ENCODE measurements at regions not wholly inside any gene's neighbourhood (a gene's known extent, or its start where the extent isn't known, plus 50 kb on each side); places are given as distances from the start of the nearest gene placed in this dataset.
"Not testable (repeated sequence)": the region's sequence is repeated elsewhere in the genome, so short reads cannot be mapped to it uniquely, and the experiment has no call there.

DNA sequence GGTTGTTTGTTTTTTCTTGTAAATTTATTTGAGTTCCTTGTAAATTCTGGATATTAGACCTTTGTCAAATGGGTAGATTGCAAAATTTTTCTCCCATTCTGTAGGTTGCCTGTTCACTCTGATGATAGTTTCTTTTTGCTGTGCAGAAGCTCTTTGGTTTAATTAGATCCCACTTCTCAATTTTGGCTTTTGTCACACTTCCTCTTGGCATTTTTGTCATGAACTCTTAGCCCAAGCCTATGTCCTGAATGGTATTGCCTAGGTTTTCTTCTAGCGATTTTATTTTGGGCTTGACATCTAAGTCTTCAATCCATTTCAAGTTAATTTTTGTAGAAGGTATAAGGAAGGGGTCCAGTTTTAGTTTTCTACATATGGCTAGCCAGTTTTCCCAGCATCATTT is 82.8 kb upstream of the PHACTR1 start:
- not testable (repeated sequence) for DNase-seq

DNA sequence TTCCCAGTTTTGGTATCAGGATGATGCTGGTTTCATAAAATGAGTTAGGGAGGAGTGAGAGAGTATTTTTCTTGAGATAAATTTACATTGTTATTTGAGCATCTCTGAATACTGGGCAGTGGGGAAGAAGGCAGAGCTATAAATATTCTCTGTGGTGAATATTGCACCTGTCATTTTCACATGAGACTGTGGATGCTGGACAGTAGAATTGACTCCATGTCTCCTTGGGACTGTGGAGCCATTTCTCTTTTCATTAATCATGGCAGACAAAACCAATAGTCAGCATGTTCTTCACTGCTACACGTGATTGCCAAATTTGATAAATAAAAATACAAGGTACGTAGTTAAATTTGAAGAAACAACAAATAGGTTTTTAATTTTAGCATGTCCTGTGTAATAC is 81.2 kb upstream of the PHACTR1 start:
- no peak for DNase-seq

DNA sequence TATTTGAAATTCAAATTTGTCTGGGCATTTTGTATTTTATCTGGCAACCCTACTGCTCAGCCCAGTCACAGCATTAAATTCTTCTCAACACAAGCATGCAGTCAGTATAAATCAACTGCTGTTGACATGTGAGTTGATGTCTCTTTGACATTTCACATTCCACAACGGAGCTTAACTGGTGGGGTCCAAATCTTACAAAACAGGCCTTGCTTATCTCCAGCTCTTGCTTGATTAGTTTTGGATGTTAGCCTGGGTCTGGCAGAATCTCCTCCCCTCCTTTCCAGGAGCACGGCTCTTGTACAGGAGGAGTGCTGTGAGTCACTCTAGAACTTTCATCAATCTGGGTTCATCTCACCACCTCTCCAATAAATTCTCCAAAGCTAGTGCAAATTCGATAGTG is 80.8 kb upstream of the PHACTR1 start:
- no peak for DNase-seq

DNA sequence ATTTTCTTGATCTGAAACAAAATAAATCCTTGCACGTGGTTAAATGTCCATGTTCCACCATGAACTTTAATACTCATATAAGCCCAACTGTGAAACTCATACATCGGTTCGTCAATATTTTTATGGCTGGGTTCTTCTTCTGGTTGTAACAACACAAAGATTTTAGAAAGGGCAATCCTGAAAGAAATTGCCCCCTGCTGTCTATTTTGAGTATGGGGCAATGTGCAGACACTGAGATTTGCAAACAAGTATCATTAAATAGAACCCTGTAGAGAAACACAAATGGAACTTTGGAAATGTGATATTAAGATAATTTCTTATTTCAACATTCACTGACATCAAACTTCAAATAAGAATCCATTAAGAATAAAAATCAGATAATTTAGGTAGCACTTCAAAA is 80.2 kb upstream of the PHACTR1 start:
- no peak for DNase-seq

DNA sequence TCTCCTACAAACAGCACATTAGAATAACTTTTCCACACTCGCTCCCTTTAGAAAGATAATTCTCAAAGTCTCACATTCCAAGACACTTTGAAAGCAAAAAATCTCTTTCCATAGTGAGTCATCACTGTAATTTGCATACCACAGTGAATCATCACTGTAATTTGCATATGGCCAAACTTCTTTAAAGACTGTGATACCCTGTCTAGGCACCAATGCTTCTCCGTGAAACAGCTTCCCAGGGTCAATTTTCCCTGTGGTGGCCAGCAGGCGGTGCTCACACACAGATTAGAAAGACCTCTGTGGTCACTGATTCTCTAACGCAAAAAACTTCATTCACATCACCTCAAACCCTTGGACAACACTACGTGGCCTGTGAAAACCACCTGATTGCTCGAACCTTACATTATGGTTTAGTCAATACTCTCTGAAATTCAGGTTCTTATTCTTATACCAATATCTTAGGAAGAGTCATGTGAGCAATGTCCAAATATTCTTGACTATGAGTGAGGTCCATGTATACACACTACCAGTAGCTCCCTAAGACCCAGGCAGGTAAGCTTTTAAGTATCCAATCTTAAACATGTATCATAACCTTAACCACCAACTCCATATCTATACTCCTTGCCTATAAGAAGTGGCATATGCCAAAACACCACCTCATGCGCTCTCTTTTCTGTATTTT is 78.5 kb upstream of the PHACTR1 start:
- no peak for DNase-seq

DNA sequence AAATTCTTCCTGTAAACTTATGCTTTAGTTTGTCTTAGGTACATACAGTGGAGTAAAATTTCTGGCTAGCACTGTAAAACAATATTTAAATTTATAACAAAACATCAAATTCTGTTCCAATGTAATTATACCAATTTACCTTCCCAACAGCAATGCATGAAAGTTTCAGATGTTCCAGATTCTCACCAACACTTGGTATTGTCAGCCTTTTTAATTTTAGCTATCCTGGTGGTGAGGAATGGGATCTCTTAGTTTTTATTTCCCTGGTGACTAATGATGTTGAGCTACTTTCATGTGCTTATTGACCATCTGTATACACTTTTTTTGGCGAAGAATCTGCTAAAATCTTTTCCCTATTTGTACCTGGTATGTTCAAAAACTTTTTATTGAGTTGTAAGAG is 76.1 kb upstream of the PHACTR1 start:
- DNase-seq = no peak

DNA sequence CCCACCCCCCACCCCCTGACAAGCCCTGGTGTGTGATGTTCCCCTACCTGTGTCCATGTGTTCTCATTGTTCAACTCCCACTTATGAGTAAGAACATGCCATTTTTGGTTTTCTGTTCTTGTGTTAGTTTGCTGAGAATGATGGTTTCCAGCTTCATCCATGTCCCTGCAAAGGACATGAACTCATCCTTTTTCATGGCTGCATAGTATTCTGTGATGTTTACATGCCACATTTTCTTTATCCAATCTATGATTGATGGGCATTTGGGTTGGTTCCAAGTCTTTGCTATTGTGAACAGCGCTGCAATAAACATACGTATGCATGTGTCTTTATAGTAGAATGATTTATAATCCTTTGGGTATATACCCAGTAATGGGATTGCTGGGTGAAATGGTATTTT is 74.8 kb upstream of the PHACTR1 start:
- DNase-seq = not testable (repeated sequence)

DNA sequence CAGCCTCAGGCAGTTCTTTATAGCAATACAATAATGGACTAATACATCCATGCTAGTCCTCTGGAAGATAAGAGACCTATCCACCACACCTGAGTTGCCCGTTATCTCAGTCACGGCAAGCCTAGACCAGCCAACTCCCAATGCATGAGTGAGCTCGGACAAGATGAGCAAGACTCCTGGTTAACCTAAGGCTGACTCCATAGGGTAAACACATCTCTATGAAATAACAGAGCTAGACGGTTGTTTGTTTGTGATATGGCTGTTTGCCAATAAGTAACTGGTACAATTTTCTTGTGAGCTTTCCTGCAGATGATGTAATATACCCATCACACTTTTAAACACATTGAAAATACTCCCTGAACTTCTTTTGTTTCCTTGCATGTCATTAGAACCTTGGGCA is 70.6 kb upstream of the PHACTR1 start:
- DNase-seq = no peak

DNA sequence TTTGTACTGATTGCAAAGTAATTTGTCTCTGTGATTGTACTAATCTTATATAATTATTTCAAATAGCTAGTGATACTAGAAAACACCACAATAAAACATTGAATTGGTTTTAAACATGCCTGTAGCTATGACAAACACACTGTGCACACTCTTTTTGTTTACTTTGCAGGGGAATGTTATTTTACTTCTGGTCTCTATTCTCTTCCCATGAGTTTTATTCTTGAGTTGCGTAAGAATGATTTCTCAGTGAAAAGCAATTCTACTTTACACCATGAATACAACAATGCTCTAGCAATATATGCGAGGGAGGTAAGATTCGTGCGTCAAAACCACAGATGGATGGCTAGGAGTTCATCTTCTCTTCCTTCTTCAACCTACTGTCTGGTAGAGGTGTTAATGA is 68.4 kb upstream of the PHACTR1 start:
- no peak for DNase-seq

DNA sequence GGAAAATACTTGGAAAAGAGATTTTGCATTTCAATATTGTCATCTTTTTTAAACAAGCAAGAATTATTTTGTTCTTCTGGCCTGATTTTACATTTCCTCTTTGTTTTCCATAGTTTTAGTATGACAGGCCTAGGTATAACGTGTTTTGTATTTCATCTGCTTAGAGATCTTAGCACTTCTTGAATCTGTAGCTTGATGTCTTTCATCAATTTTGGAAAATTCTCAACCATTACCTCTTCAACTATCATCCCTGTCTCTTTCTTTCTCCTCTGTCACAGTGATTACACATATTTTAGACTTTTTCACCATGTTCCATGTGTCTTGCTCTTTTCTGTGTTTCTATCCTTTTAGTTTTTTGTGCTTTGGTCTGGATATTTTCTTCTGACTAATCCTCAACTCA is 67.2 kb upstream of the PHACTR1 start:
- no peak for DNase-seq

DNA sequence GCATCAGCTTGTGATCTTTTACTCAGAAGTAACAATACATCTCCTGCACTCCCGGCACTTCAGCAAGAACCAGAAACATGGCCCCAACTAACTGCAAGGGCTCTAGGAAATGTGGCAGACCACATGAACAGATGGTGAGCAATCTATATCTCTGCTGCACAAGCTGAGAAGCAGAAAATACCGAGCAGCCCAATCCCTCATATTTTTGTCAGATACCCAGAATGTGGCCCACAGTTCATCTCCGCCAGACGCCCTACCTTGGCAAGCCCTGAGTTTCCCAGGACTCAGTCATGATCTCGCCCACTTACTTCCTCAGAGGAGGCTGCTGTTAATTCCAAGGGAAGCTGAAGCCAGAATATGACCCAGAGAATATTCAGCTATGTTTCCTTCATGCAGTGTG is 63.1 kb upstream of the PHACTR1 start:
- no peak for DNase-seq

DNA sequence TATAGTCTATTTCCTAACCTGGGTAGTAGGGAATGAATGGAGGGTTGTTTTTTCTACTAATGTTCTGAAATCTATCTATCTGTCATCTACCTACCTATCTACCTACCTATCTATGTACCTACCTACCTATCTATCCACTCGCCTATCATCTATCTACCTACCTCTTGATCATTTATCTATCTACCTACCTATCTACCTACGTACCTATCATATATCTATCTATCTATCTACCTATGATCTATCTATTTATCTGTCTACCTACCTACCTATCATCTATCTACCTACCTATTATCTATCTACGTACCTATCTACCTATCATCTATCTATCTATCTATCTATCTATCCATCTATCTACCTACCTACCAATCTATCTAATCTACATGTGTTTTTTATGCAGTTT is 62.5 kb upstream of the PHACTR1 start:
- no peak for DNase-seq

DNA sequence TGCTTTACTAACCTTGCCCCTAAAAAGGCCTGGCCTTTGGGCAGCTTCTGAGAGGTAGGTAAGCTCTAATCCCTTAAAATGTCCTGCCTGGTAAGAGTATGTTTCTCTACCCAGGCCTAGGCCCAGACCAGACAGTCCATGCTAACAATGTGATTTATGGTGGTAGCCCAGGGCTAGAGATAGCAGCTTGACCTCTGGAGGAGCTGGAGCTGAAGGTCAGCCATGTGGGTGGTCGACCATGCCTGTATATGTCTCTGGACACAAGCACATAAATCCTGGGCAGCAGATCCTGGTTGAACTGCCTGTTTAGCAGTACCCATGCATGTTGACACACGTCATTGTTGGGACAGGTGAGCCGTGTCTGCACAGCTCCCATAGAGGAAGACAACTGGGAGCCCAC is 62.1 kb upstream of the PHACTR1 start:
- no peak for DNase-seq

DNA sequence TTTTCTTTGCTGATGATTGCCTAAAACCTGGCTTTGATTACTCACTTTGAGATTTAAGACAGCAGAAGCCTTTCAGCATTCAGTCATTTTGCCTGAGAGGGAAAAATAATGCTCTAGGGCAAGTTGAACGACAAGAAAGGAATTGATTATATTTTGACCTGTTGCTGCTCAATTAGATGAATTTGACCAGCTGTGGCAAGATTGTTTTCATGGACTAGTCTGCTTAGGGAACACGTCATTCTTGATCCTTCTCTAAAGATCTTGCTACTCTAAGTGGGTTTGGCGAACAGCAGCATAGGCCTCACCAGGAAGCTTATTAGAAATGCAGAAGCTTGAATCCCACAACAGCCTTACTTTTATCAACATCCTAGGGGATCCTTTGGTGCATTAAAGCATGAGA is 59.7 kb upstream of the PHACTR1 start:
- DNase-seq = no peak

DNA sequence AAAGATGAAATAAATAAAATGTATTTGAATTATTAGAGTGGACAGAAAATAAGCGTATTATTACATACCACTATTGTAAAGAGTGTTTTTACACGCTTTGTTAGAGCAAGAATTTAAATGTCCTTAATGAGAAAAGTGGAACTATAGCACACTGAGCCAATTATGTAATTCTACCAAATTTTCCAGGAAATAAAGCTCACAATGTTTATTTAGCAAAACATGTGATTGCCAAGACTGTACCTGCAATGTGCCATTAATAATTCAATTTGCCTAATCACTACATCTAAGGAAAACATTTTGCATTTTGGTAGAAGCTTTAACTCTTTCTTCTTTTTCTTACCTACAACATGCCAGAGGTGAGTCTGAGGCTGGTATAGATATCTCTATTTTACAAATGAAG is 58.7 kb upstream of the PHACTR1 start:
- DNase-seq = no peak

DNA sequence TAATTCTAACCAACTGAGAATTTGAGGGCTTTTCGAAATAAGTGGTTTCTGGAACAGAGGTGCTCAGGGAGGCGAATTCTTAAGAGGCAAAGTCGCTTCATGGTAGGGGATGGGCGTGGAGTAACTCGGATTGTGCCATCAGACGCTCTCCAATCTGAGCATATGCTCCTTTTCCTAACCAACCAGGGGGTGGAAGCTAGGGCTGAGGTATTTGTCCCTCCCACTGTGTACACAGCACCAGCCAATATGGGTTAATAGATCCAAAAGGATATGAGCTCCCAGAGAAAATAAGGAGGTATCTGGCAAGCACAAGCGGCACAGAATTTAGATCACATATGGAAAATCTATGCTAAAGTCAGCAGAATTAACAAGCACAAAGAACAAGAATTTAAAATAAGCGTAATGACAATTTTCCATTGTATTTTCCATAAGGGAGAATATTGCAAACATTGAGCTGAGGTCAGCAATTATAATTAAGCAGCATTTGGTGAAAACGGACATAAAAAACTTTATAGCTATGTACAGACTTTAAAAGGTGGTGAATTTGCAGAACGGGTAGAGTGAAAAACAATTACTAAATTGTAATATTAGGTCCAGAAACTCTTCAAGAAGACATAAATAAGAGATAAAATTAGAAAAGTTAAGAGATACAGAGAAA is 55.0 kb upstream of the PHACTR1 start:
- DNase-seq = no peak
